22Rv1 (cell line): ENCODE measurements at regions not wholly inside any gene's neighbourhood (a gene's known extent, or its start where the extent isn't known, plus 50 kb on each side); places are given as distances from the start of the nearest gene placed in this dataset.

Experiments
- H3K27ac ChIP-seq: fragments of 450-650 bp; 2 replicates; pipeline ENCODE4 v1.5.1; 2017
- CTCF ChIP-seq: fragments of 450-650 bp; IDR thresholded peaks from 2 replicates; pipeline ENCODE4 v1.5.1; 2017; ENCODE audit warnings: mild to moderate bottlenecking
- ZFX ChIP-seq: fragments of 450-650 bp; IDR thresholded peaks from 2 replicates; pipeline ENCODE4 v1.6.1; 2017; ENCODE audit warnings: antibody characterized with exemption, borderline replicate concordance

DNA sequence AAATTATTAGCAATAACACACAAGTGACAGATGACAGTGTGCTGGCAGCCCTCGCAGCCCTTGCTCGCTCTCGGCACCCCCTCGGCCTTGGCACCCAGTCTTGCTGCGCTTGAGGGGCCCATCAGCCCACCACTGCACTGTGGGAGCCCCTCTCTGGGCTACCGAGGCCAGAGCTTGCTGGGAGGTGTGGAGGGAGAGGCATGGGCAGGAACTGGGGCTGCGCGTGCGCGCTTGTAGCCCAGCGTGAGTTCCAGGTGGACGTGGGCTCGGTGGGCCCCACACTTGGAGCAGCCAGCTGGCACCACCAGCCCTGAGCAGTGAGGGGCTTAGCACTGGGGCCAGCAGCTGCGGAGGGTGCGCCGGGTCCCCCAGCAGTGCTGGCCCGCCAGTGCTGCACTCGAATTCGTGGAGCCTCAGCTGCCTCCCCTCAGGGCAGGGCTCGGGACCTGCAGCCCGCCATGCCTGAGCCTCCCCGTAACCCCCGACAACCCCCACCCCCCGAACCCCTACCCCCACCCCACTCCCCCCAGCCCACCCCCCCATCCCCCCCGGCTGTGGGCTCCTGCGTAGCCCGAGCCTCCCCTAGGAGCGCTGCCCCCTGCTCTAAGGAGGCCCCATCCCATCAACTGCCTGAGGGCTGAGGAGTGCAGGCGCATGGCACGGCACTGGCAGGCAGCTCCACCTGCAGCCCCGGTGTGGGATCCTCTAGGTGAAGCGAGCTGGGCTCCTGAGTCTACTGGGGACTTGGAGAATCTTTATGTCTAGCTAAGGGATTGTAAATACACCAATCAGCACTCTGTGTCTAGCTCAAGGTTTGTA lies 240.9 kb downstream of the TRIM36 start:
- no peak for TF ChIP-seq CTCF
- no peak for TF ChIP-seq ZFX
- no peak overlapping the region for H3K27ac ChIP-seq

- no peak overlapping the region for H3K27ac ChIP-seq
- TF ChIP-seq ZFX (no peak), CTCF (no peak)
Observed at GRCh38 chr5:114924769-114925168, 244.9 kb downstream of the TRIM36 start.

DNA sequence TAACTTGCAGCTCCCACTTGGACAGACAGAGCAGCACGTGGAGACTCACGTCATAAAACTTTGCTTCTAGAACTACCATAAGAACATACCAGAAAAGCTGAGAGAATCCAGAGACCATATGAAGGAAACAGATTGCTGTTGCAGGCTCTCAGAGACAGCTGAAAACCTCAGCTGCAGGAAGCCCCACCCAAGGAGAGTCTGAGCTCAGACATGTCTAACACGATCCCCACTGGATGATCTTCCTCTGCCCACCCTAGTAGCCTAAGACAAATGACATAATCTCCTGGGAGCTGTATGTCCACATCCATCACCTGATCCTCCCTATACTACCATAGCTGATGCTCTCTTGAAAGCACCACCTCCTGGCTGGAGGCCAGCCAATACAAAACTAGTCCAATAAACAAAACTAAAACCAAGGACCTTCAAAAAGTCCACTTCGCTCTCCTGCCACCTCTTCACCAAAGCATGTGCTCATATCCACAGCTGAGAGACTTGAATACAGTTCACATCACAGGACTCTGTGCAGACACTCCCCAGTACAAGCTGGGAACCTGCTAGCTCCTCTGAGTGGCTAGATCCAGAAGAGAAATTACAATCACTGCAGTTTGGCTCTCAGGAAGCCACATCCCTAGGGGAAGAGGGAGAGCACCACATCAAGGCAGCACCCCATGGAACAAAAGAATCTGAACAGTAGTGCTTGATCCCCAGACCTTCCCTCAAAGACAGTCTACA lies 257.4 kb downstream of the TRIM36 start:
- H3K27ac ChIP-seq, result no peak overlapping the region
- no peak for TF ChIP-seq CTCF

GRCh38 chr5:114910727-114911126 lies 259.0 kb downstream of the TRIM36 start:
- H3K27ac ChIP-seq, result no peak overlapping the region
- TF ChIP-seq ZFX (no peak), CTCF (no peak)

DNA sequence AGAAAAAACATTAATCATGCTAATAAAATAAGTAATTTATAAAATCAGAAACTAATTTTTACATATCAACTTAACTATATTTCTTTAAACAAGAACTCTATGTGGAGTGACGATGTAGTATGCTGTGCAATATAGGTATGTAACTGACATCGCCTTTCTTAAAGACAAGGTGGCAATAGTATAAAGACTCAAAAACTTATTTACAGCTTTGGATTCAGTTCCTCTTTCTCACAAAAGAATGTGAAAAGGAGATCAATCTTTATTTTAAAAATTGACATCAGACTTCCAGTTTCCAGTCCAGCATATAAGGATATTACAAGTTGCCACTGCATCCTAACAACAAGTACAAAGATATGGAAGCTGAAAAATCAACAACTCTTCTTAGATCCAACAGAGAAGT lies 260.3 kb downstream of the TRIM36 start:
- TF ChIP-seq CTCF (no peak), ZFX (no peak)
- no peak overlapping the region for H3K27ac ChIP-seq

GRCh38 chr5:114903767-114904166 lies 265.9 kb downstream of the TRIM36 start:
- TF ChIP-seq ZFX, result no peak
- no peak overlapping the region for H3K27ac ChIP-seq

- no peak overlapping the region for H3K27ac ChIP-seq
Observed at GRCh38 chr5:114898602-114899001, 271.1 kb downstream of the TRIM36 start.

More at GRCh38 chr5:114898602-114899001, 271.1 kb downstream of the TRIM36 start:
- TF ChIP-seq CTCF (no peak), ZFX (no peak)
